ENCODE measurements at regions not wholly inside any gene's neighbourhood (a gene's known extent, or its start where the extent isn't known, plus 50 kb on each side); places are given as distances from the start of the nearest gene placed in this dataset.

GRCh38 chr5:121681229-121681855 is 170.3 kb upstream of the FTMT start:
- no peak for FAIRE-seq

DNA sequence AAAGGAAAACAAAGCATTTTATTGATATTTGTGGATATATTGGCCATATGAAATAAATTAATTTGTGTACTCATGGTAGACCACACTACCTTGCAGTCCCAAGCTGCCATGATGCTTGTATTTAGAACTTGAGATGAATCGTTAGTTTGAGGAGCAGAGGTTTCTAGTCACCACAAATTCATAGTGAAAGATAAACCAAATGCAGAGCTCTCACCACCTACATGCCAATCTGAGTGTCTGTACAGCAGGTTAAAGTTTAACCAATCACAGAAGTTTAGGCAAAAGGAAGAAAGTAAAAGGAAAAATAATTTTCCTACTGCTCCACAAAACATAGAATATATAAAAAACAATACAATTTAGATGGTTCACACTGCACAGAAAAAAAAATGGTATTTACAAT is 163.6 kb upstream of the FTMT start:
- FAIRE-seq = no peak

GRCh38 chr5:121688781-121689180 is 162.9 kb upstream of the FTMT start:
- FAIRE-seq = no peak

- no peak for FAIRE-seq
Measured at GRCh38 chr5:121691478-121691877, 160.2 kb upstream of the FTMT start.

GRCh38 chr5:121692158-121692557 is 159.5 kb upstream of the FTMT start:
- FAIRE-seq = no peak

DNA sequence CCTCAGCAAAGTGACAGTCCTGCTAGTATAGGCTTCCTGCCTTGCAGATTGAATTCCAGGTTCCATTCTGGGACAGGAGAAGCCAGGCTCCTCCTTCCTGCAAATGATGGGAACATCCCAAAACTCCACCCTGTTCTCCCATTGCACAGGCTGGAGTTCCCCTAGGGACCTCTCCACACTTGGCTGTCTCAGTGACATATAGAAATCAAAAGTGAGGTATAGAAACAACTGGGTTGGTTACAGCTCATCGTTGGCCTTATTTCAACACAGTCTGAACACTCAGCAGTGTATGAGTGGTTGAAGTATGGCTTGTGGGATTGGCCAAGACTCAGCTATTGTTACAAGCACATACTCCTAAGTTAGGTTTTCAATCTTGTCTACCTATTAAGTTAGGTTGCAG is 157.8 kb upstream of the FTMT start:
- FAIRE-seq = no peak

DNA sequence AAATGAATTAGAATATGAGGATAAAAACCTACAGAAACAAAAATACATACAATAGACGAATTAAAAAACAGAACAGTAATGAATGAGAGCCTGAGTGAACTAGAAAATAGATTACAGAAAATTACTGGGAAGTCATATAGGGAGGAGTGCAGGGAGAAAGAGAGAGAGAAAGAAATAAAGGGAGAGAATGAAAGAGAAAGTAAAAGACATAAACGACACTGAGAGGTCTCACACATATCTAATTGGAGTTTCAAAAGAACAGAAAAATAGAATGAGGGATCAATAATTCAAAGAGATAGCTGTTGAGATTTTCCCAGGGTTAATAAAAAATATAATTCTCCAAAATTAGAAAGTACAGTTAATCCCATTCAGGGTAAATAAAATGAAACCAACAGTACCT is 156.4 kb upstream of the FTMT start:
- FAIRE-seq = no peak

DNA sequence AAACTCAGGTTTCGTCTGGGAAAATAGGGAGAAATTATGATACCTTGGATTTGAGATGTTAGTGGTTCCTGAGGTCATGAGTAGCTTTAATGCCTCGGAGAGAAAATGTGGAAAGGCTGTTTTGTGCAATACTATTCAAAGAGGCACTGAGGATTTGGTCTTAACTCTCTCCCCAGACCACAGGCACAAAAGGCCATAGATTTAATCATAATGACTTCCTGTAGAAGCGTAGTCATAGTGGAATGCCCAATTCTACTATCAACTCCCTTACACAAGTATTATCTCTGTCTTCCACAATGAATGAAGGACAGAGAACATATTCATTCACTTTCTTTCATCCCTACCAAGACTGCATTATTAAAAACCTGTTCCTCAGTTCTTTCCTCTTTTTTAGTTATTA is 153.0 kb upstream of the FTMT start:
- no peak for FAIRE-seq

- no peak for FAIRE-seq
Measured at GRCh38 chr5:121701731-121702130, 150.0 kb upstream of the FTMT start.

- FAIRE-seq = no peak
Measured at GRCh38 chr5:121702682-121703081, 149.0 kb upstream of the FTMT start.

GRCh38 chr5:121704291-121704690 is 147.4 kb upstream of the FTMT start:
- FAIRE-seq = no peak

GRCh38 chr5:121706686-121707085 is 145.0 kb upstream of the FTMT start:
- FAIRE-seq = no peak

DNA sequence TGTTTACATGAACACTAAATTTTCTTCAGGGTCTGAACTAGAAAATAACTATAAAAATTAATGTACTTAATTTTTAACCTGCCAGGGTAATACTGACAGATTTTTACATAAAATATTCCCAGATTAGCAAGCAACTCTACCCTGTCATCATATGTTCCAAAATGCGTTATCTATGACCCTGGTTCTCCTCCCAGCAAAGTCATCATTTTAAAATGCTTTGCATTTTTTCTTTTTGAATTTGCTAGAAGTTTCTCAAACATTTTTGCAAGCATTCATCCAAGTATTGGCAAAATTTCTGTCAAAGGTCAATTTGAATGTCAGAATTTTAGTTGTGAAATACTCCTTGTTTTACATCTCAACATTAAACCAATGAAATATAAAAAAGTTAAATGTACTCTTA is 144.5 kb upstream of the FTMT start:
- FAIRE-seq = no peak

GRCh38 chr5:121711416-121711815 is 140.3 kb upstream of the FTMT start:
- FAIRE-seq = no peak

DNA sequence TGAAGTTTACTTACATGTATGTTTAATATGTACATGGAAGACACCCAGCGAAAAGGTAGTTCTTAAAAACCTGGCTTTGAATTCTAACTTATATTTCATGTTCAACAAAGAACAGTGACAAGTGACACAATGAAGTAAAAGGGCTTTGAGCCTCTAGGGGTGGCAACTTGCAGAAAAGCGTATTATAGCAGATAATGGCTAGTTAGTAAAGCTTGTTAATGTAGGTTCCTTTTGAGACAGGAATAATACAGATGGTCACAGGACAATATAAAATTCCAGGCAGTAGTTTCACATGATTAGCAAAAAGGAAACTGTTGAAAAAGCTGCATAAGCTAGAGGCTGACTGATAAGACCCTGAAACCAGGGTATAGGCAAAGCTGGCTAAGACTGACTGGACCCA is 132.4 kb upstream of the FTMT start:
- FAIRE-seq = no peak

DNA sequence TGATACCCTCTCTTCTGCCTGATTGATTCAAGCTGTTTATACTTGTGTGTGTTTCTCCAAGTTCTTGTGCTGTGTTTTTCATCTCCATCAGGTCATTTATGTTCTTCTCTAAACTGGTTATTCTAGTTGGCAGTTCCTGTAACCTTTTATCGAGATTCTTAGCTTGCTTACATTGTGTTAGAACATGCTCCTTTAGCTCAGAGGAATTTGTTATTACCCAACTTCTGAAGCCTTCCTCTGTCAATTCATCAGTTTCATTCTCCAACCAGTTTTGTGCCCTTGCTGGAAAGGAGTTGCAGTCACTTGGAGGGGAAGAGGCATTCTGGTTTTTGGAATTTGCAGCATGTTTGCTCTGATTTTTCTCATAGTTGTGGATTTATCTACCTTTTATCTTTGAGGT is 126.2 kb upstream of the FTMT start:
- FAIRE-seq = no peak

DNA sequence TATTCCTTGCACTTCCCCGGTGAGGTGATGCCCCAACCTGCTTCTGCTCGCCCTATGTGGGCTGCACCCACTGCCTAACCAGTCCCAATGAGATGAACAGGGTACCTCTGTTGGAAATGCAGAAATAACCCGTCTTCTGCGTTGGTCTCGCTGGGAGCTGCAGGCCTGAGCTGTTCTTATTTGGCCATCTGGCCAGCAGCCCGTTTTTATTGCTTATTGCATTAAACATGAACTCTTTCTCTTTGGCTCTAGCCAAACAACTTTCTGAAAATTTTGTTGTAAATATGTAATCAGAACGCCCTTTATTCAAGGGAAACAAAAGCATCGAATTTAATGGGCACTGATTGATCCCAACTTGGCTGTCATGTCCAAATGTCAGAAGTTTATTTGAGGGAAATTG is 124.7 kb upstream of the FTMT start:
- no peak for FAIRE-seq

GRCh38 chr5:121731377-121731776 is 120.3 kb upstream of the FTMT start:
- FAIRE-seq = no peak

DNA sequence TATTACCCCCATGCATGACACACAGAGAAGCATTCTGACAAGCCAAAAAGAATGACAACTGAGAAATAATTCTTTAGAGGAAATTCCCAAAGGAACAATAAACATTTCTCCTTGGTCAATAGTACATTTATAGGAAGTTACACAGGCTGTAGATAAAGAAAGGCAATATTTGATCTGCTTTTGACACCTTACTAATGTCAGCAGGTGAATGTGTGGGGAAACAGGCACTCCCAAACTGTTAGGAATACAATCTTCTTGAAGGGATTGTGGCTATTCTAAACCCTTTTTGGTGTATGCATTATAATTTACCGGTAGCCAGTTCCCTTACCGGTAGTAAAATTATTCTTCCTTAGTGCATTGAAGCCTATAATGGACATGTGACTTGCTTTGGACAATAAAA is 116.1 kb upstream of the FTMT start:
- no peak for FAIRE-seq

GRCh38 chr5:121737120-121737519 is 114.6 kb upstream of the FTMT start:
- FAIRE-seq = no peak

GRCh38 chr5:121741156-121741555 is 110.5 kb upstream of the FTMT start:
- FAIRE-seq = no peak

GRCh38 chr5:121744577-121744976 is 107.1 kb upstream of the FTMT start:
- no peak for FAIRE-seq

- FAIRE-seq = no peak
Measured at GRCh38 chr5:121745407-121745806, 106.3 kb upstream of the FTMT start.

DNA sequence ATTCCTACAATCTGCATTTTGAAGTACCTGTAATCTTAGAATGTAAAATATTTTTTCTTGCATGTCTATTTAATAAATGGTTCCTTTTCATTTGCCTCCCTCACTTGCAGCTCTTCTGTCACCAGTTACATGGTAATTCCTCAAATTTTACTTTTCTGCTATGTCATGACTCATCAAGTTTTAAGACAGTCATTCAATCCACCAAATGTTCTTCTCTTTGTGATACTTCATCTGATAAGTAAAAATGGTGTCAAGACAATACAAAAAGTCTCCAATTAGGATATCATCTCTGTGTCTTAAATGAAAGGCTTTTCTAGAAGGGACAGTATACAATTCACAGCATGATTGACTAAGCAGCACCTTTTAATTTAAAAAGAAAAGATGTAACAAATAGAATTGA is 104.9 kb upstream of the FTMT start:
- no peak for FAIRE-seq

- FAIRE-seq = no peak
Measured at GRCh38 chr5:121748686-121749085, 103.0 kb upstream of the FTMT start.

GRCh38 chr5:121752149-121752548 is 99.5 kb upstream of the FTMT start:
- FAIRE-seq = no peak

Data from colon (tissue), 2 donors.